IMR-90 (cell line): ENCODE measurements at regions not wholly inside any gene's neighbourhood (a gene's known extent, or its start where the extent isn't known, plus 50 kb on each side); places are given as distances from the start of the nearest gene placed in this dataset.
A peak's percentile ranks its signal among the peaks of the same experiment; 100 is the strongest.

Experiments used
- BHLHE40 ChIP-seq: fragments of 150-350 bp; IDR thresholded peaks from 2 replicates; pipeline ENCODE4 v1.6.1; 2016; ENCODE audit warnings: mild to moderate bottlenecking, low read depth, low read length
- NFE2L2 ChIP-seq: fragments of 150-350 bp; IDR thresholded peaks from 2 replicates; pipeline ENCODE4 v1.6.1; 2016; ENCODE audit warnings: low read depth, mild to moderate bottlenecking, low read length
- POLR2A ChIP-seq: IDR thresholded peaks from 2 replicates; pipeline ENCODE4 v1.6.1; 2012; ENCODE audit warnings: mild to moderate bottlenecking, low read depth, low read length
- USF2 ChIP-seq: fragments of 150-350 bp; IDR thresholded peaks from 2 replicates; pipeline ENCODE4 v1.6.1; 2017; ENCODE audit warnings: mild to moderate bottlenecking, antibody characterized with exemption, low read length, low read depth
- TF ChIP-seq, protein P1 (sequence below): conservative IDR thresholded peaks from 2 replicates; pipeline ENCODE4 v1.5.1; 2012; ENCODE audit warnings: mild to moderate bottlenecking, low read depth, low read length, improper control_type of control experiment

GRCh38 chr2:15050483-15050882 is 418.0 kb downstream of the LRATD1 start:
- TF ChIP-seq USF2 (no peak), POLR2A (no peak), NFE2L2 (0 out of 2 replicates have a peak, but pooled peaks have one; percentile 4), BHLHE40 (no peak)
- TF ChIP-seq, protein P1, sequence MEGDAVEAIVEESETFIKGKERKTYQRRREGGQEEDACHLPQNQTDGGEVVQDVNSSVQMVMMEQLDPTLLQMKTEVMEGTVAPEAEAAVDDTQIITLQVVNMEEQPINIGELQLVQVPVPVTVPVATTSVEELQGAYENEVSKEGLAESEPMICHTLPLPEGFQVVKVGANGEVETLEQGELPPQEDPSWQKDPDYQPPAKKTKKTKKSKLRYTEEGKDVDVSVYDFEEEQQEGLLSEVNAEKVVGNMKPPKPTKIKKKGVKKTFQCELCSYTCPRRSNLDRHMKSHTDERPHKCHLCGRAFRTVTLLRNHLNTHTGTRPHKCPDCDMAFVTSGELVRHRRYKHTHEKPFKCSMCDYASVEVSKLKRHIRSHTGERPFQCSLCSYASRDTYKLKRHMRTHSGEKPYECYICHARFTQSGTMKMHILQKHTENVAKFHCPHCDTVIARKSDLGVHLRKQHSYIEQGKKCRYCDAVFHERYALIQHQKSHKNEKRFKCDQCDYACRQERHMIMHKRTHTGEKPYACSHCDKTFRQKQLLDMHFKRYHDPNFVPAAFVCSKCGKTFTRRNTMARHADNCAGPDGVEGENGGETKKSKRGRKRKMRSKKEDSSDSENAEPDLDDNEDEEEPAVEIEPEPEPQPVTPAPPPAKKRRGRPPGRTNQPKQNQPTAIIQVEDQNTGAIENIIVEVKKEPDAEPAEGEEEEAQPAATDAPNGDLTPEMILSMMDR: no peak
